Subcutaneous abdominal adipose tissue (tissue), 5 donors: ENCODE measurements at regions not wholly inside any gene's neighbourhood (a gene's known extent, or its start where the extent isn't known, plus 50 kb on each side); places are given as distances from the start of the nearest gene placed in this dataset.

ENCODE experiments used
- H3K27ac ChIP-seq: one replicate; pipeline ENCODE4 v1.7.0; 2013; ENCODE audit warnings: low read depth, mild to moderate bottlenecking, inconsistent platforms, low read length, moderate library complexity
- H3K27me3 ChIP-seq, 5 donors: one replicate each; pipeline ENCODE4 v1.7.0; 2013; ENCODE audit warnings: low read length in 5 of 5, inconsistent platforms in 1 of 5; ENCODE audit not compliant: control insufficient read depth in 5 of 5, insufficient read depth in 4 of 5
- H3K36me3 ChIP-seq, 5 donors: one replicate each; pipeline ENCODE4 v1.7.0; 2013; ENCODE audit warnings: low read length in 5 of 5; ENCODE audit not compliant: control insufficient read depth in 5 of 5, insufficient read depth in 5 of 5
- H3K4me1 ChIP-seq, 5 donors: one replicate each; pipeline ENCODE4 v1.7.0; 2013; ENCODE audit warnings: low read length in 5 of 5, mild to moderate bottlenecking in 3 of 5, moderate library complexity in 1 of 5; ENCODE audit not compliant: control insufficient read depth in 5 of 5, insufficient read depth in 5 of 5
- H3K4me3 ChIP-seq, 5 donors: one replicate each; pipeline ENCODE4 v1.7.0; 2013; ENCODE audit warnings: low read length in 5 of 5, low read depth in 1 of 5
- H3K9ac ChIP-seq, 5 donors: one replicate each; pipeline ENCODE4 v1.7.0; 2013; ENCODE audit warnings: low read length in 5 of 5, mild to moderate bottlenecking in 4 of 5, moderate library complexity in 3 of 5
- H3K9me3 ChIP-seq, 5 donors: one replicate each; pipeline ENCODE4 v1.7.0; 2013; ENCODE audit warnings: low read length in 5 of 5; ENCODE audit not compliant: control insufficient read depth in 5 of 5
- donor health status: healthy.
- donor health status: healthy.
- donor health status: healthy.
- donor health status: healthy.
- donor health status: healthy.

DNA sequence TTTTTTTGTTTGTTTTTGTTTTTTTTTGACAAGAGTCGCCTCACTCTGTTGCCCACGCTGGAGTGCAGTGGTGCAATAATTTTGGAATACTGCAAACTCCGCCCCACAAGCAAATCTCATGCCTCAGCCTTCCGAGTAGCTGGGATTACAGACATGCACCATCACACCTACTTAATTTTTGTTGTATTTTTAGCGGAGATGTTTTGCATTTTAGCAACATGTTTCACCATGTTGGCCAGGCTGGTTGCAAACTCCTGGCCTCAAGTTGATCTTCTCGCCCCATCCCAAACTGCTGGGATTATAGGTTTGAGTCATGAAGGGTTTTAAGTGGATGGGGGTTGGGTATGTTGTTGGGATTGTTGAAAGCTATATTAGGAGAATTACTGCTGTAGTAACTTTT lies 270.9 kb upstream of the LCORL start:
- Histone ChIP-seq H3K27me3 (no peaks in the 10 kb centered on the region), H3K4me3 (no peak overlapping the region), H3K36me3 (no peaks in the 10 kb centered on the region), H3K4me1 (no peaks in the 10 kb centered on the region), H3K27ac (no peak overlapping the region), H3K9ac (no peak overlapping the region), H3K9me3 (no peaks in the 10 kb centered on the region)

DNA sequence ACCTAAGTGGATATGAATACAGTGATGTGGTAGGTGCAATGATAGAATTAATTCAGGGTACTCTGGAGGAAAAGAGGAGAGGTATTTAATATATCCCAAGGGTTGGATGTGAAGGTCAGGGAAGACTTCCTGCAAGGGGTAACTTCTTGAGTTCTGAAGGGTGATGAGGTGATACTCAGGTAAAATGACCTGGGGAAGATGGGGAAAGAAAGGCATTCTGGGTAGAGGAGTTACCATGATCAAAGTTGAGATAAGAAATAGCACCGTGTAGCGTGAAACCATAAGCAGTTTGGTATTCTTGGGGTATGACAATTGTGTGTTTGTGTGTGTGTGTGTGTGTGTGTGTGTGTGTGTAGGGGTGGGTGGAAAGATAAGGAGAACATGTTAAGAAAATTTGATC lies 270.4 kb upstream of the LCORL start:
- Histone ChIP-seq H3K4me1 (no peaks in the 10 kb centered on the region), H3K9me3 (no peaks in the 10 kb centered on the region), H3K36me3 (no peaks in the 10 kb centered on the region), H3K4me3 (no peak overlapping the region), H3K27me3 (no peaks in the 10 kb centered on the region), H3K9ac (no peak overlapping the region), H3K27ac (no peak overlapping the region)

DNA sequence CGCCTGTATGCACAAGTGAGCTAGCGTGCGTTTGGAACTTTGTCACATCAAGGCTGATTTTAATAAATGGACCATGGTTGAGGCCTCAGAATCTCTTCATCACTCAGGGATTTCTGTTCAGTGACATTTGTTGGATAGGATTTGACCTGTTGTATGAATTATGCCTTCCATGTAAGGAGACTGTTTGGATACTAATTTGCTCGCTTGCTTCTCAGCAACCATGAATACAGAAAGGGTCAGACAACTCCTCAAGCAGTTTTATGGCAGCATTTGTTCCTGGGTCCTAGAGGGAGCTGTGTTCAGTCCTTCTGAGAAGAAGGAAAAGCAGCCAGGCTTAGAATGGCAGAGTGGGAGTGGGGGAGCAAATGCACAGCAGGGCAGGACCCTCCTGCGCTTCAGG lies 269.7 kb upstream of the LCORL start:
- H3K27ac ChIP-seq, result no peak overlapping the region
- H3K9ac ChIP-seq, result no peak overlapping the region
- H3K36me3 ChIP-seq, result no peaks in the 10 kb centered on the region
- H3K4me3 ChIP-seq, result no peak overlapping the region
- H3K27me3 ChIP-seq, result no peaks in the 10 kb centered on the region
- no peaks in the 10 kb centered on the region for H3K9me3 ChIP-seq
- no peaks in the 10 kb centered on the region for H3K4me1 ChIP-seq

DNA sequence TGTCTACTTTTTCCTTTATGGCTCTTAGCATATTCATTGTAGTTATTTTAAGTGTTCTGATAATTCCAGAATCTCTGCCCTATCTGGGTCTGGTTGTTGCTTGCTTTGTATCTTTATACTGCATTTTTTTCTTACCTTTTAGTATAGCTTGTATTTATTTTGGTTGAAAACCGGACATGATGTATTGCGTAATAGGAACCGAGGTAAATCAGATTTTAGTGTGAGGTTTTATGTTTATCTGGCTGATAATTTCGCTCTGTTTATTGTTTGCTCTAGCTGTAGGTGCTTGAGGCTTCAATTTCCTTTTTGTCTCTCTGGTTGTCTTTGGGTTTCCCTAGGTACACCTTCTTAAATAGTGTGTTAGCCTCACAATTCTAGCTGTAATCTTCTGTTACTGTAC lies 263.8 kb upstream of the LCORL start:
- no peak overlapping the region for H3K27ac ChIP-seq
- H3K36me3 ChIP-seq, result no peaks in the 10 kb centered on the region
- no peak overlapping the region for H3K4me3 ChIP-seq
- H3K9ac ChIP-seq, result no peak overlapping the region
- H3K9me3 ChIP-seq, result peaks cover 0 to 8% (median 7%) of the 10 kb centered on the region in 5 donors
- H3K27me3 ChIP-seq, result no peaks in the 10 kb centered on the region
- no peaks in the 10 kb centered on the region for H3K4me1 ChIP-seq

DNA sequence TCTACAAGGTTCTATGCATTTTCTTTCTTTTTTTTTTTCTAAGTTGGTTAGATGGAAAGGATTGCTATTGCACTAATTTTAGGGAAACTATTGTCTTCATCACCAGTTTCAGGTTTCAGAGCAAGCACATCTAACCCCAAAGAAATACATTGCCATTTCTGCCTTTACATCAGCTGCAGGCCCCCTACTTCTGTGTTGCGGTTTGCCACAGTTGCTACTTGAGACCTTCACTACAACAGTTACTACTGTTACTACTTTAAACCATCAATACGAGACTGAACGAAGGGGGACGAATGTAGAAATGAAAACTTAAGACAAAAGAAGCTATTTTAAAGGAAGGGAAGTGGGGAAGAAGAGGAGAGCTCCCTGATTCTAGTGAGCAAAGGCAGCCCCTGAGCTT lies 256.7 kb upstream of the LCORL start:
- Histone ChIP-seq H3K9me3 (peaks cover 0 to 6% (median 4%) of the 10 kb centered on the region in 5 donors), H3K4me3 (no peak overlapping the region), H3K27me3 (no peaks in the 10 kb centered on the region), H3K9ac (no peak overlapping the region), H3K27ac (no peak overlapping the region), H3K4me1 (peaks cover 0 to 9% (median 0%) of the 10 kb centered on the region in 5 donors), H3K36me3 (no peaks in the 10 kb centered on the region)

DNA sequence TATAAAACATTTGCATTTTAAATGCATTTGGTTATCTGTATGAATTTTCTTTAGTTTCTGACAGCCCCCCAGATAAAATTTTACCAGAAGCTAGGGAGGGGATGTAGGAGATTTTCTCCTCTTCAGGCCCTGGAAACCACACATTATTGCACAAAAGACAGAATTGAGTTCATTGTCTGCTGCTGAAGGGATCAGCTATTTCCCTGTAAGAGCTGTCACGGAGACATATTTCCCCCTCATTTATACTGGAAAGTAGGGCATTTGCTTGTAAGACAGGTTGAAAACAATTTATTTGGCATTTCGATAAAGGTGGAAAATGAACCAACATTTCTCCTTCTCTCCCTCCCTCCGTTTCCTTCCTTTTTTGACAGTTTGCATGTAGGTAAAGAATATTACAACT lies 241.3 kb upstream of the LCORL start:
- H3K27me3 ChIP-seq, result no peaks in the 10 kb centered on the region
- no peaks in the 10 kb centered on the region for H3K9me3 ChIP-seq
- no peaks in the 10 kb centered on the region for H3K4me1 ChIP-seq
- no peaks in the 10 kb centered on the region for H3K36me3 ChIP-seq
- H3K9ac ChIP-seq, result no peak overlapping the region
- no peak overlapping the region for H3K27ac ChIP-seq
- H3K4me3 ChIP-seq, result no peak overlapping the region

DNA sequence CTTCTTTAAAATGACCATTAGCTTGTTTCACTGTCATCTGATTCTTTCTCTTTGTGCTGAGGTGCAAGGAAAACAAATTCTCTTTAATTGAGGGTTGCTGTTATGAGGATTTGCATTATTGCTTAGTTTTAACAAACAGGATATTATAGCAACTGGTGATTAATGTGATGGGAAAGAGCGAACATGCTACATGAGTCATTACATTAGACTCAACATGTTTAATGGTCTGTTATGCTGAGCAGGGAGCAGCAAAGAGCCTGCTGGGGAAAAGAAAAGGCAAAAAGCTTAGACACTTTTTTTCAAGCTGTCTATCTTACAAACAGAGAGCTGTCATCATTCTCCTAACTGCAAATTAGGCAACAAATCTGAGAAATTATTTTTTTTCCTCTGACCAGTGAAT lies 230.5 kb upstream of the LCORL start:
- Histone ChIP-seq H3K9me3 (peaks cover 0 to 4% (median 0%) of the 10 kb centered on the region in 5 donors), H3K27ac (no peak overlapping the region), H3K4me3 (no peak overlapping the region), H3K9ac (no peak overlapping the region), H3K4me1 (no peaks in the 10 kb centered on the region), H3K27me3 (no peaks in the 10 kb centered on the region), H3K36me3 (no peaks in the 10 kb centered on the region)

DNA sequence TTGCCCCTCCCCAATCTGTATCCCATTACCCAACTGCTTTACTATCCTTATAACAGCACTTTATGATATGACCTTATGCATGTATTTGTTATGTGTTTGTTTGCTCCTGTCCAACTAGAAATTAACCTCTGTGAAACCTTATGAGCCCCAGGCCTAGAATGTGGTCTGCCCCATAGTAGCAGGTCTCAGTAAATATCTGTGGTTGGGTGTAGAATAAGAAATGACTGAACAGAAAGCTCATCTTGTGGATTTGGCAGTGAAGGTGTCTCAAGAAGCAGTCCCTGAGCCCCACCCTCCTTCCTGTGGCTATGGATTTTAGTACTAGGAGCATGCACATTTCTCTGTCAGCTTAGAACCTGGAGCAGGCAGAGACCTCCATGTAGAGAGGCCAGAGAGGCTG lies 229.0 kb upstream of the LCORL start:
- Histone ChIP-seq H3K4me1 (no peaks in the 10 kb centered on the region), H3K9ac (no peak overlapping the region), H3K4me3 (no peak overlapping the region), H3K9me3 (no peaks in the 10 kb centered on the region), H3K27me3 (no peaks in the 10 kb centered on the region), H3K27ac (no peak overlapping the region), H3K36me3 (no peaks in the 10 kb centered on the region)

DNA sequence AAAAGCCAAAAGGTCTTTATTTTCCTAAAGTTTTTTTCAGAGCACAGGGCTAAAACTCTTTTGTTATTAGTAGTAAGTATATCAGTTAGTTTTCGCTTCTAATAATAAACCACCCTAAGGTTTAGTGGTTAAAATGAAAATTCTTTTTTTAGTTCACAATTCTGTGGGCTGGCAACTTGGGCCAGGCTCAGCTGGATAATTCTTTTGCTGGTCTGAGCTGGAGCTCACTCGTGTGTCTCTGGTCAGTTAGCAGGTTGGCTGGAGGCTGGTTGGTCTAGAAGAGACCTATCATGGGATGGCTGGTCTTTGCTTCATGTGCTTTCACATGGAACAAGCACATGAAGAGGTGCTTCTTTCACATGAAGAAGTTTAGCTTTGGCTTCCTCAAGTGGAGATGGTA lies 227.1 kb upstream of the LCORL start:
- Histone ChIP-seq H3K27ac (no peak overlapping the region), H3K9ac (no peak overlapping the region), H3K9me3 (no peaks in the 10 kb centered on the region), H3K4me1 (no peaks in the 10 kb centered on the region), H3K27me3 (no peaks in the 10 kb centered on the region), H3K36me3 (no peaks in the 10 kb centered on the region), H3K4me3 (no peak overlapping the region)

DNA sequence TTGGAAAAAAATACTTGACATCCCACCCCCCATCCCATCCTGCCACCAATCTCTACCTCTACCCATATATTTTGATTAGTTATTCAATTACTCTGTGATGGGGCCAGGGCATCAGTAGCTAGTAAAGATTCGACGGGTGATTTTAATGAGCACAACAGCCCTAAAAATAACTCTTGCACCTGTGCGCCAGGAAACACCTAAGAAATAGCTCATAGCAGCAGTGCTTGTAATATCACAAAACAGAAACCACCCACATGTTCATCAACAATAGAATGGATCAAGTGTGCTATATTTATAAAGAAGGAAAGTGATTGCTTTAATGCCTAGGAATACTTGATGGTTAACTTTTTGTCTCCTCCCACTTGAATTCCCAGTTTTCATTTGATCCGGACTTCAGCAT lies 225.6 kb upstream of the LCORL start:
- H3K27me3 ChIP-seq, result no peaks in the 10 kb centered on the region
- no peaks in the 10 kb centered on the region for H3K4me1 ChIP-seq
- H3K4me3 ChIP-seq, result no peak overlapping the region
- no peaks in the 10 kb centered on the region for H3K36me3 ChIP-seq
- no peak overlapping the region for H3K9ac ChIP-seq
- H3K27ac ChIP-seq, result no peak overlapping the region
- H3K9me3 ChIP-seq, result no peaks in the 10 kb centered on the region
